Mononuclear cell (primary cell): ENCODE measurements at regions not wholly inside any gene's neighbourhood (a gene's known extent, or its start where the extent isn't known, plus 50 kb on each side); places are given as distances from the start of the nearest gene placed in this dataset.
"Not testable (repeated sequence)": the region's sequence is repeated elsewhere in the genome, so short reads cannot be mapped to it uniquely, and the experiment has no call there.

ENCODE experiments used
- H3K27me3 ChIP-seq: 2 replicates; pipeline ENCODE4 v1.6.0; 2011; ENCODE audit warnings: low read length, control low read depth; ENCODE audit not compliant: insufficient read depth
- H3K4me1 ChIP-seq: 2 replicates; pipeline ENCODE4 v1.5.1; 2011; ENCODE audit warnings: mild to moderate bottlenecking, low read length, control low read depth; ENCODE audit not compliant: insufficient read depth
- H3K4me3 ChIP-seq: 2 replicates; pipeline ENCODE4 v1.5.1; 2011; ENCODE audit warnings: mild to moderate bottlenecking, low read length, moderate library complexity
- H3K9me3 ChIP-seq: 2 replicates; pipeline ENCODE4 v1.5.1; 2011; ENCODE audit warnings: low read depth, mild to moderate bottlenecking, control low read depth, low read length

DNA sequence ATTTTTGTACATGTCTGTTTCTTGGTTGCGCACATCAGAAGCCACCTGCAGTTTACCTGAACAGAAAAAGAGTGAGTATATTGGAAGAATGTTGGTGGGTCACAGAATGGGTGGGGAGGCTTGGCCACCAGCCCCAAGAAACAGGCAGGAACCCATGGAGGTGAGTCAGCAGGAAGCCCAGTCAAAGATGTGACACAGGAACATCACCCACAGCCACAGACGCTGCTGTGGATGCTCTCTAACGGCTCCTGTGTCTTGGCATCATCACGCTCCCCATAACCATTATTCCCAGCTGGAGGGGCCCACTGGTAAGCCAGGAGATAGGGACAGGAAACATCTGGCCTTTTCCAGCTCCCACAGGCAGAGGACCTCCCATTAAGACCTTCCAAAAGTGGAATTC is 94.0 kb upstream of the WSB1 start:
- H3K4me1 ChIP-seq: no peaks in the 10 kb centered on the region

DNA sequence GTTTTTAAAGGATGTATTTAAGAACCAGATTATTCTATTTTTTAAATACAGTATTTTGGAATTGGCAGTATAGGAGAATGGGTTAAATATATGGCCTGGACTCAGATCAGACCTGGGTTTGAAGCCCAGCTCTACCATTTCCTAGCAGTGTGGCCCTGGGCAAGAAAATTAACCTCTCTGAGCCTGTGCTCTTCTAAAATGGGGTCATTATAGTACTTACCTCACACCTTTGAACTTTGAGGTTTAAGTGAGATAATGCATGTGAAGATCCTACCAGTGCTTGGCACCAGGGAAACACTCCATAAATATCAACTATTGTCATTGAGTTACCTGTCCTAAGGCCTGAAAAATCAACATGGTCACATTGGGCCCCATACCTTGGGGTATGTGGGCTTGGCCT is 93.4 kb upstream of the WSB1 start:
- no peaks in the 10 kb centered on the region for H3K27me3 ChIP-seq
- H3K9me3 ChIP-seq: no peaks in the 10 kb centered on the region
- H3K4me3 ChIP-seq: no peak overlapping the region
- H3K4me1 ChIP-seq: no peaks in the 10 kb centered on the region

More for the DNA sequence above, 94.0 kb upstream of the WSB1 start:
- Histone ChIP-seq H3K4me3 (no peak overlapping the region), H3K27me3 (no peaks in the 10 kb centered on the region), H3K9me3 (no peaks in the 10 kb centered on the region)

DNA sequence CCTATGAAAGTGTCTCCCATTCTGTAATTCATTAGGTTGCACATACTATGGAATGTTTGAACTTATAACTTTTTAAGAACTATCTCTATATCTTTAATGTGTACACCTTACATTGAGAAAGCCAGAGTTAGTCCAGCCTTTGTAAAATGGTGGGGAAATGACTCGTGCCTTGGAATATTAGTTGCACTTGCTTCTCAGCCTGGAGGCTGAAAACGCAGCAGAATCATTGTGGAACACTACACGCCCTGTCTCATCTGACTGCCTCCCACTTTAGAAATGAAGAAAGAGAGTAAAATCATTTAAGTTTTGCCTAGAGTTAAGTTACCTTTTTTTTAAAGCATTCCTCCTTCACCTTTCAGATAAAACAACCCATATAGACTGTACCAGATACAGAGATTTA is 90.7 kb upstream of the WSB1 start:
- no peaks in the 10 kb centered on the region for H3K27me3 ChIP-seq
- H3K4me3 ChIP-seq: no peak overlapping the region
- H3K9me3 ChIP-seq: no peaks in the 10 kb centered on the region
- H3K4me1 ChIP-seq: peaks cover 16% of the 10 kb centered on the region

DNA sequence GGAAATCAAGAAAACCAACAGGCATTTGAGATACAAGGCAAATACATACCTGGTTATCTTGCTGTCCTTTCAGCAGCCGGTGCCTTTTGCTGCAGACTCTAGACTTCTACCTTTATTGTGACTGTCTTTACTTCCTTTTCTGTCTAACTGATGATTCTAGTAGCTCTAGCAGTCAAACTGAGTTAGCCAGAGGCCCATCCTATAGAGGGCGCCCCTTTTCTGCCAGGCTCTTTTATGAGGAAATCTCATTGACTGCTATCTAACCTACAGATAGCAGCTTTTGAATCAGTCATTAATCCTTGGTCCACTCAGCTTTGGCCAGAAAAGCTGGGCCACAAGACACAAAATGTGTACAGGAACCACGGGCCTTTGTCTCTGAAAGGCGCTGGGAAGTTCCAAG is 87.5 kb upstream of the WSB1 start:
- Histone ChIP-seq H3K4me1 (peaks cover 16% of the 10 kb centered on the region), H3K4me3 (no peak overlapping the region), H3K9me3 (no peaks in the 10 kb centered on the region), H3K27me3 (no peaks in the 10 kb centered on the region)

DNA sequence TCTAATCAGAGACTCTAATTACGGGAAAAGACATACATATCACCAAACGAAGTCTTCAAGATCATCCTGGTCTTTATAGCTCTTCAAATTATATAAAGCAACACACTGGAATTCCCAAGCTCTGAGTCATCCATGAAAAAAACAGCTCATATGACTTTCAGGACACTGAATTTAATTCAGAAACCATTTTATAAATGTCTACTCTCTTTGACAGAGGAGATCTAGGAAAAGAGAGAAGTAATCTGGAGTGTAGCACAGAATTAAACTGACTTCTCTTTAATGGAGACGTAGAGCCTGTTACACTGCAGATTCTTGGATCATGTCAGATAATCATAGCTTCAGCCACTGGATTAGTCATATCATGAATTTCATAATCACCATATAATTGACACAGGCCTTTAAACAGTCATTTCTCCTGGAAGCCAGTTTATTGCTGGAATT is 86.8 kb upstream of the WSB1 start:
- Histone ChIP-seq H3K27me3 (no peaks in the 10 kb centered on the region), H3K9me3 (no peaks in the 10 kb centered on the region), H3K4me1 (peaks cover 16% of the 10 kb centered on the region), H3K4me3 (no peak overlapping the region)

DNA sequence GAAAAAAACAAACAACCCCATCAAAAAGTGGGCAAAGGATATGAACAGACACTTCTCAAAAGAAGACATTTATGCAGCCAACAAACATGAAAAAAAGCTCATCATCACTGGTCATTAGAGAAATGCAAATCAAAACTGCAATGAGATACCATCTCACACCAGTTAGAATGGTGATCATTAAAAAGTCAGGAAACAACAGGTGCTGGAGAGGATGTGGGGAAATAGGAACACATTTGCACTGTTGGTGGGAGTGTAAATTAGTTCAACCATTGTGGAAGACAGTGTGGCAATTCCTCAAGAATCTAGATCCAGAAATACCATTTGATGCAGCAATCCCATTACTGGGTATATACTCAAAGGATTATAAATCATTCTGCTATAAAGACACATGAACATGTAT is 85.5 kb upstream of the WSB1 start:
- H3K4me3 ChIP-seq, H3K9me3 ChIP-seq, H3K27me3 ChIP-seq: not testable (repeated sequence)
- H3K4me1 ChIP-seq: peaks cover 16% of the 10 kb centered on the region

DNA sequence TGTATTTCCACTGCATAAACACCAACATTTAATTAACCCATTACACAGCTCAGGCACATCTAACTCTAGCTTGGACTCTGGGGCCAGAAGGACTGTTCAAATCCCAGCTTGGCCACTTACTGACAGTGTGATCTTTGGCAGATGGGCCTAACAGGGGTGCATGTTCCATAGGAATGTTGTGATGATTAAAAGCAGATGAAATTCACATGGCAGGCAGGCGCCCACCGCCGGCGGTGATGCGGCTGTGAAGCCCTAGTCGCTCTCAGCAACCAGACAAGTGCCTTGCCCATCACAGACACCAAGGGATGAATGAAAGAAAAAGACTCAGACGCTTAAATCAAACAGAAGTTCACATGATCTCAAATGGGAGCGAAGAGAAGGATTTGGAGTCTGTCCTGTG is 84.6 kb upstream of the WSB1 start:
- H3K4me3 ChIP-seq: no peak overlapping the region
- no peaks in the 10 kb centered on the region for H3K9me3 ChIP-seq
- peaks cover 16% of the 10 kb centered on the region for H3K4me1 ChIP-seq
- H3K27me3 ChIP-seq: no peaks in the 10 kb centered on the region

DNA sequence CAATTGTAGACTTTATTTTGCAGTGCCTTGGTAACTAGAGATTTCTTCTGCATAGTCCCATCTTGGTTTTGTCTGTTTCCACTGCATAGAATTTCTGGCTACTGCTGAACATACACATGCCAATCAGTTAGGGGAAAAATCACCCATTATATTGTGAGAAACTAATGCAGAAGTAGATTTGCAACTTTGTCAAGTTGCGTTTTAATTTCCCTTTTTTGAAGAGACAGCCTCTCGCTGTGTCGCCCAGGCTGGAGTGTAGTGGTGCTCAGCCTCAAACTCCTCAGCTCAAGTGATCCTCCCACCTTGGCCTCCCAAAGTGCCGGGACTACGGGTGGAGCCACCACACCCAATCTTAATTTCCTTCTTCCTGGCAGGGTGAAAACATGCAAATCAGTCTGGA is 83.1 kb upstream of the WSB1 start:
- H3K27me3 ChIP-seq, H3K9me3 ChIP-seq: not testable (repeated sequence)
- H3K4me1 ChIP-seq: peaks cover 16% of the 10 kb centered on the region

DNA sequence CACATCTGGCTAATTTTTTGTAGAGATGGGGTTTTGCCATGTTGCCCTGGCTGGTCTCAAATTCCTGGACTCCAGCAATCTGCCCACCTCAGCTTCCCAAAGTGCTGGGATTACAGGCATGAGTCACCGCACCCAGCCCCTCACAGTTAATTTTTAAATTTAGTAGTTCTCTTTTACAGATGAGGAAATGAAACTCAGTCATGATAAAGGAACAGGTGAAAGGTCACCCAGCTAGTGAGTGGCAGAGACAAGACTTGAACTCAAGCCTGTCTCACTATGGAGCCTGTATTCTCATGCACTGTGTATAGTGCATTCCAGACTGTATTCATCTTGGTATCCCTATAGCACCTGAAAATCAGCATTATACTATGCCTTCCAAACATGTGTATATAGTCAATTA is 77.1 kb upstream of the WSB1 start:
- H3K27me3 ChIP-seq: no peaks in the 10 kb centered on the region
- peaks cover 29% of the 10 kb centered on the region for H3K4me1 ChIP-seq
- no peak overlapping the region for H3K4me3 ChIP-seq

More for the DNA sequence above, 83.1 kb upstream of the WSB1 start:
- H3K4me3 ChIP-seq: not testable (repeated sequence)

DNA sequence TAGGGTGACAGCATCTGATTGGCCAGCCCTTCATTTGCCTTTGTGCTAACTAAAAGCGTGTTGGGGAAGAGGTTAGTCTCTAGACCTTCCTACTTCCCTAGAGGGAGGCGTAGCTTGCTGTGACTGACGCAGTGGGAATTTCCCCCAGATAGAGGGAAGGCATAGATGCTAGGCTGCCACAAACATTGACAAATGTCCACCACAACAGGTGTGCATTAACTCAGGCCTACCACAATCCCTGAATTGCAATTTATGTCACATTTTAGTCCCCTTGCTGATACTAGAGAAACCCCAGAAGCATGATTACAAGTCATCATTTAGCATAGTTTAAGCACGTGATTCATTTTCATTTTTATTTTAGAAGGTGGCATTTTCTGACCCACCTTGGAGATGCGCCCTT is 76.3 kb upstream of the WSB1 start:
- no peaks in the 10 kb centered on the region for H3K9me3 ChIP-seq
- peaks cover 29% of the 10 kb centered on the region for H3K4me1 ChIP-seq
- H3K27me3 ChIP-seq: no peaks in the 10 kb centered on the region
- no peak overlapping the region for H3K4me3 ChIP-seq

More for the DNA sequence above, 77.1 kb upstream of the WSB1 start:
- no peaks in the 10 kb centered on the region for H3K9me3 ChIP-seq

DNA sequence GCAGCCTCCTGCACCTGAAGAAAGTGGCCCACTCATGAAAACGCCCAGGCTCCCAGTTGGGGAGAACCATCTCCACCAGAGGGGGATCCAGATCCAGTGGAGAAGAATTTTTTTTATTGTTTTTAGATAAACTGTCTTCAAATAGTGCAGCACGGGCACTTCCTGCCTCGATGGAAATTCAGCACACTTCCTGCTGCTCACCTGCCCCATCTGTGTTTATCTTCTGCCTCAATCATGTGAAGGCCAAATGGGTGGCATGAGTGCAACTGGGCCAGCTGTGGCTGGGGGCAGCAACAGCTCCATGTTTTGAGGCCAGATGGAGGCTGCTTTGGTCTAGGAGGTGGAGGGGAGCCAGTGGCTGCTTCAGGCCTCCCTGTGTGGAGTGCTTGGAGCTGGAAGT is 75.9 kb upstream of the WSB1 start:
- Histone ChIP-seq H3K27me3 (no peaks in the 10 kb centered on the region), H3K4me1 (peaks cover 29% of the 10 kb centered on the region), H3K4me3 (no peak overlapping the region), H3K9me3 (no peaks in the 10 kb centered on the region)

DNA sequence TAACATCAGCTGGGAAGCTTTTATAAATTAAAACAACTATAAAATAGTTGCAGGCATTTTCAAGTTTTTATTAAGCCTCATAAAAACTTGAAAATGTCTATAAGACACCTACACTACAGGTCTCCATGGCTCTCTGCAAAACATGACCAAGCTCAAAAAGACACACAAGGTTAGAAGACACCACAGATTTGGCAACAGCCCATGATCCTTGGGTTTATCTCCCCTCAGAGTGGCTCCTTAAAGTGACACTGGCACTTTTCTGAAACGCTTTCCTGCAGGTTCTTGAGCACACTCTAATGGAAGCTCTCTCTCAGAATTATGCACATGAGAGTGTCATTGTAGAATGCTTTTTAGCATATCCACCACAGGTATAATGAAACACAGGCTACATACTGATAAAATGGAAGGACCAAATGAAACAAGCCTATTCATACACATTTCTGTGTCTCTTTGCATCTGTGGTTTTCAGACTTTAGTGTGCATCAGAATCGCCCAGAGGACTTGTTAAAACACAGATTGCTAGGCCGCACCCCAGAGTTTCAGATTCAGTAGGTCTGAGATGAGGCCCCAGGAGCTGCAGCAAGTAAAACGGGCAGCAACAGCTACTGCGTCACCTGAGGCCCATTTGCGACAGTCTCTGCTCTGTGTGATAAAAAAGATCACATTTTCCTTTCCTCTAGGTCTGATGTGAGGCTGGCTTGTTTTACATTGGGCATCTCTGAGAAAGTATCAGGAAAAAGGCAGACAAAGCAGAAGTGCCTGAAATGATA is 75.0 kb upstream of the WSB1 start:
- Histone ChIP-seq H3K4me3 (no peak overlapping the region), H3K9me3 (no peaks in the 10 kb centered on the region), H3K27me3 (no peaks in the 10 kb centered on the region), H3K4me1 (peaks cover 29% of the 10 kb centered on the region)

DNA sequence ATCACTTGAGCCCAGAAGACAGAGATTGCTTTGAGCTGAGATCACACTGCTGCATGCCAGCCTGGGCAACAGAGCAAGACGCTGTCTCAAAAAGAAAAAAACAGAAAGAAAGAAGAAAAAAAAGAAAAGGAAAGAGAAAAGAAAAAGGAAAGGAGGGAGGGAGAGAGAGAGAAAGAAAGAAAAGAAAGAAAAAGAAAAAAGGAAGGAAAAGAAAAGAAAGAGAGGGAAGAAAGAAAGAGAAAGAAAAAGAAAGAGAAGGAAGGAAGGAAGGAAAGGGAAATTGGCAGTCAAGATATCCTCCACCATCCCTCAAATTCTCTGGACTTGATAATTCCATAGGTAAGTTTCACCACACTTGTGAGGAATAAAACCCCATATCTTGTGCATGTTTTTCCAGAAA is 71.4 kb upstream of the WSB1 start:
- Histone ChIP-seq H3K27me3 (no peaks in the 10 kb centered on the region), H3K9me3 (no peaks in the 10 kb centered on the region), H3K4me3 (no peak overlapping the region), H3K4me1 (peaks cover 14% of the 10 kb centered on the region)

DNA sequence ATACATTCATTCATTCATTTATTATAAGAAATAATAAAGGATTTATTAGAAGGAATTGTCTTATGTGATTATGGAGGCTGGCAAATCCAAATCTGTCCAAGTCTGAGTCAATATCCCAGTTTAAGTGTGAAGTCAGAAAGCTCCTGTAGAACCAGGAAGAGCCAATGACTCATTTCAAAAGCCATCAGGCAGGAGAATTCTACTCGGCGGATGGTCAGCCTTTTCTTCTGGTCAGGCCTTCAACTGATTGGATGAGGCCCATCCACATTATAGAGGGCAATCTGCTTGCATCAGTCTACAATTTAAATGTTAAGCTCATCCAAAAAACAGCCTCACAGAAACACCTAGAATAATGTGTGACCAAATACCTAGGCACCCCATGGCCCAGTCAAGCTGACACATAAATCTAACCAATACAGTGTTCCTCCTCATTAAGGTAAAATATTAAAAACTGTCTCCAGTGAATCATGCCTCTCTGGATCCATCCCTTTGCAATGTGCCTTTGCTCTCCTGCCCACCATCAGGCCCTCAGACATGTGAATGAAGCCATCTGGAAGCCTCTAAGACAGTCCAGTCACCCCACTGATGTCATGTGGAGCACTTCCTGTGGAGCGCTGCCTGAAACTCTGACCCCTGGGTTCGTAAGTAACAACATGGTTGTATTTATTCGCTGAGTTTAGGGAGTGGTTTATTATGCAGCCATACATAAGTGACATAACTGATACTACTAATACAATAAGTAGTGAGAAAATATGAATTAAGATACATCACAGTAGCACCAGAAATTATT is 69.2 kb upstream of the WSB1 start:
- H3K4me3 ChIP-seq: no peak overlapping the region
- no peaks in the 10 kb centered on the region for H3K27me3 ChIP-seq
- H3K9me3 ChIP-seq: no peaks in the 10 kb centered on the region
- no peaks in the 10 kb centered on the region for H3K4me1 ChIP-seq

DNA sequence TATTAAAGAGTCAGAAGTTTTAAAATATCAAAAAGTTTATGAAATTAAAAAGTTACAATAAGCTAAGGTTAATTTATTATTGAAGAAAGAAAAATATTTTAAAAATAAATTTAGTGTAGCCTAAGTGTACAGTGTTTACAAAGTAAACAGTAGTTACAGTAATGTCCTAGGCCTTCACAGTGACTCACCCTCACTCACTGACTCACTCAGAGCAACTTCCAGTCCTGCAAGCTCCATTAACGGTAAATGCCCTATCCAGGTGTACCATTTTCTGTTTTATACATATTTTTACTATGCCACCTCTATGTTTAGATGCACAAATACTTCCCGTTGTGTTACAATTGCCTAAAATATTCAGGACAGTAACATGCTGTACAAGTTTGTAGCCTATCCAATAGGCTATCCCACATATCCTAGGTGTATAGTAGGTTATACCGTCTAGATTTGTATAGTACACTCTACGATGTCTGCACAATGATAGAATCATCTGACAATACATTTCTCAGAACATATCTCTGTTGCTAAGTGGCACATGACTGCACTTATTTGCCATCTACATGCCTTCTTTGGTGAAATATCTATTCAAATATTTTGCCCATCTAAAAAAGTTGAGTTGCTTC is 67.2 kb upstream of the WSB1 start:
- H3K27me3 ChIP-seq: no peaks in the 10 kb centered on the region
- no peaks in the 10 kb centered on the region for H3K9me3 ChIP-seq
- no peak overlapping the region for H3K4me3 ChIP-seq
- H3K4me1 ChIP-seq: no peaks in the 10 kb centered on the region
